Sigmoid colon (tissue), 6 donors: ENCODE measurements at regions not wholly inside any gene's neighbourhood (a gene's known extent, or its start where the extent isn't known, plus 50 kb on each side); places are given as distances from the start of the nearest gene placed in this dataset.
"Not testable (repeated sequence)": the region's sequence is repeated elsewhere in the genome, so short reads cannot be mapped to it uniquely, and the experiment has no call there.

Source experiments
- DNase-seq: peaks from one replicate; pipeline ENCODE4 v3.0.0-alpha.2; 2019
- H3K27ac ChIP-seq, 4 donors: fragments of 200-600 bp; sonication (generic); one replicate each; pipeline ENCODE4 v1.5.1; 2016 to 2019; ENCODE audit warnings: mild to moderate bottlenecking in 1 of 4
- H3K27me3 ChIP-seq, 3 donors: fragments of 200-600 bp; sonication (generic); one replicate each; pipeline ENCODE4 v1.5.1; 2019; ENCODE audit warnings: mild to moderate bottlenecking in 1 of 3
- H3K36me3 ChIP-seq, 4 donors: fragments of 200-600 bp; sonication (generic); one replicate each; pipeline ENCODE4 v1.5.1; 2016 to 2019
- H3K4me1 ChIP-seq, 4 donors: fragments of 200-600 bp; sonication (generic); one replicate each; pipeline ENCODE4 v1.5.1; 2017 to 2019
- H3K4me3 ChIP-seq, 4 donors: fragments of 200-600 bp; sonication (generic); one replicate each; pipeline ENCODE4 v1.5.1; 2017 to 2019; ENCODE audit warnings: mild to moderate bottlenecking in 2 of 4, moderate library complexity in 1 of 4
- H3K9me3 ChIP-seq, 4 donors: fragments of 200-600 bp in 3 of 4; sonication (generic) in 3 of 4; one replicate each; pipeline versions ENCODE4 v1.5.1 to v1.6.1; 2013 to 2019
- CTCF ChIP-seq, 4 experiments: fragments of 450-650 bp in 3 of 4; fragments of 200-600 bp in 1 of 4; IDR thresholded peaks; one replicate each; pipeline ENCODE4 v1.5.1; 2016 to 2019; ENCODE audit warnings: antibody characterized with exemption in 4 of 4, mild to moderate bottlenecking in 3 of 4, moderate library complexity in 2 of 4
- EP300 ChIP-seq, 4 donors: sonication (generic); formaldehyde crosslinking; IDR thresholded peaks; one replicate each; pipeline ENCODE4 v1.6.1; 2017; ENCODE audit warnings: antibody characterized with exemption in 4 of 4
- POLR2A ChIP-seq, 2 donors: fragments of 450-650 bp; IDR thresholded peaks; one replicate each; pipeline ENCODE4 v1.6.1; 2016; ENCODE audit warnings: antibody characterized with exemption in 2 of 2, mild to moderate bottlenecking in 2 of 2, moderate library complexity in 2 of 2
- POLR2AphosphoS5 ChIP-seq, 4 donors: sonication (generic); formaldehyde crosslinking; IDR thresholded peaks; one replicate each; pipeline ENCODE4 v1.6.1; 2017; ENCODE audit warnings: antibody characterized with exemption in 4 of 4
- WGBS, 2 donors: extraction: QIAGEN DNeasy Blood & Tissue Kit; methylation state at CpG; one replicate each; pipeline ENCODE4 v1.1.7; 2013; 5-methylcytosine and 5-hydroxymethylcytosine counted together
- intact Hi-C: fragments of 100-400 bp; cut with DNase I; formaldehyde crosslinking; loops from one replicate; pipeline ENCODE4 v1.15.1; 2023
- donor health status: healthy with polysubstance abuse.
- donor health status: healthy.

GRCh38 chr11:127935081-127935480 is 652.3 kb downstream of the ETS1 start:
- H3K4me3 ChIP-seq, result no peak overlapping the region
- TF ChIP-seq CTCF (IDR thresholded peaks at IDR 0.05), result no peak
- TF ChIP-seq POLR2AphosphoS5 (IDR thresholded peaks at IDR 0.05), result no peak
- TF ChIP-seq POLR2A (IDR thresholded peaks at IDR 0.05), result no peak
- no peak for TF ChIP-seq EP300 (IDR thresholded peaks at IDR 0.05)
- H3K27me3 ChIP-seq, result no peaks in the 10 kb centered on the region
- H3K36me3 ChIP-seq, result no peaks in the 10 kb centered on the region
- H3K4me1 ChIP-seq, result no peaks in the 10 kb centered on the region
- 58 to 83% methylated on average over 4 of the region's 4 CpGs for WGBS, 2 donors
- H3K9me3 ChIP-seq, result no peaks in the 10 kb centered on the region
- intact Hi-C loops, result no loop called here
- H3K27ac ChIP-seq, result no peak overlapping the region
- no peak for DNase-seq

GRCh38 chr11:127933961-127934360 is 653.4 kb downstream of the ETS1 start:
- H3K4me3 ChIP-seq, H3K9me3 ChIP-seq, DNase-seq, H3K4me1 ChIP-seq, H3K27ac ChIP-seq, intact Hi-C loops, H3K27me3 ChIP-seq, H3K36me3 ChIP-seq: not testable (repeated sequence)
- 93 to 96% methylated on average over 4 of the region's 4 CpGs for WGBS, 2 donors

DNA sequence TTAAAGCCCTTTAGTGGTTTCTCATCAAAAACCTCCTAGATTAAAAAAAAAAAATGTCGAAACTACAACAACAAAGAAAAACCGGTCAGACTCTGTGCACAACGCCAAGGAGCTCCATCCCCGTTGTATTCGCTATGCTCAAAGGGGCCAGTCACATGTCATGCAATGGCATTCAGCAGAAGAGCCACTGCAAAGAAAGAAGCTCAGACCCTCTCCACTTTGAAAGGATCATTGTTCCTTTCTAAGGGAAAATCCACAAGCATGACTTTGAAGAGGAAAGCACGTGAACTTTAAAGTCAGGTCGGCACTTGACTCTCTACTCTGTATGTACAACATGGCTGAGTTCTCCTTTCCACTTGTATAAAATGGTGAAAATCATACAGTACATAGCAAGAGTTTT is 655.6 kb downstream of the ETS1 start:
- Histone ChIP-seq H3K27me3 (no peaks in the 10 kb centered on the region), H3K27ac (no peak overlapping the region), H3K4me1 (no peaks in the 10 kb centered on the region), H3K4me3 (no peak overlapping the region), H3K36me3 (no peaks in the 10 kb centered on the region), H3K9me3 (no peaks in the 10 kb centered on the region)
- DNase-seq, result no peak
- 86 to 89% methylated on average over 7 of the region's 7 CpGs for WGBS, 2 donors
- intact Hi-C loops, result no loop called here
- TF ChIP-seq CTCF (IDR thresholded peaks at IDR 0.05) (no peak), POLR2A (IDR thresholded peaks at IDR 0.05) (no peak), POLR2AphosphoS5 (IDR thresholded peaks at IDR 0.05) (no peak), EP300 (IDR thresholded peaks at IDR 0.05) (no peak)

DNA sequence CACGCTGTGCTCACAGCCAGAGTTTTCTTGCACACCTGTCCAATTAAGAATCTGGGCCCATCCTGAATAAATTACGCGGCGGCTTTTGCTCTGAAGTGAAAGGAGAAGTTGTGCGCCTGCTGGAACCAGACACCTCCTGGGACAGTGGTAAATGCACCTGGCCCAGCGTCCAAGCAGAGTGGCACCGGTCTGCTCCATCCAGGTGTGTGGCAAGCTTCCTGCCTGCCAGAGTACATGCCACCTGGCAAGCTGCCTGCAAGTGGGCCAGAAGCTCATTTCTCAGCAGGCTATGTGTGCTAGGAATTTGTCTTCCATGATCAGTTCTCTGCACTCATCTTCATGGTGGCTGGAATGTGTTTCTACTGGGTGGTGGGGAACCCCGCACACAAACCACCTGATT is 660.6 kb downstream of the ETS1 start:
- H3K4me1 ChIP-seq, result no peaks in the 10 kb centered on the region
- H3K27ac ChIP-seq, result no peak overlapping the region
- no peak for DNase-seq
- H3K36me3 ChIP-seq, result no peaks in the 10 kb centered on the region
- 92 to 94% methylated on average over 8 of the region's 8 CpGs for WGBS, 2 donors
- intact Hi-C loops, result no loop called here
- no peak for TF ChIP-seq EP300 (IDR thresholded peaks at IDR 0.05)
- no peak for TF ChIP-seq CTCF (IDR thresholded peaks at IDR 0.05)
- no peak for TF ChIP-seq POLR2AphosphoS5 (IDR thresholded peaks at IDR 0.05)
- no peak for TF ChIP-seq POLR2A (IDR thresholded peaks at IDR 0.05)
- H3K4me3 ChIP-seq, result no peak overlapping the region
- H3K9me3 ChIP-seq, result no peaks in the 10 kb centered on the region
- no peaks in the 10 kb centered on the region for H3K27me3 ChIP-seq

GRCh38 chr11:127925475-127925874 is 661.9 kb downstream of the ETS1 start:
- Histone ChIP-seq H3K4me1 (no peaks in the 10 kb centered on the region), H3K4me3 (no peak overlapping the region), H3K9me3 (no peaks in the 10 kb centered on the region), H3K27me3 (no peaks in the 10 kb centered on the region), H3K27ac (no peak overlapping the region), H3K36me3 (no peaks in the 10 kb centered on the region)
- no peak for DNase-seq
- no peak for TF ChIP-seq POLR2AphosphoS5 (IDR thresholded peaks at IDR 0.05)
- no peak for TF ChIP-seq CTCF (IDR thresholded peaks at IDR 0.05)
- no peak for TF ChIP-seq POLR2A (IDR thresholded peaks at IDR 0.05)
- no peak for TF ChIP-seq EP300 (IDR thresholded peaks at IDR 0.05)
- 68% methylated on average over 4 of the region's 4 CpGs for WGBS, 2 donors
- intact Hi-C loops, result no loop called here
